SHP77 (cell line): ENCODE measurements at regions not wholly inside any gene's neighbourhood (a gene's known extent, or its start where the extent isn't known, plus 50 kb on each side); places are given as distances from the start of the nearest gene placed in this dataset.

Experiments used
- DNase-seq, 2 experiments: peaks; one replicate each; lab custom pipeline; 2025; lab: John Stamatoyannopoulos, UW

DNA sequence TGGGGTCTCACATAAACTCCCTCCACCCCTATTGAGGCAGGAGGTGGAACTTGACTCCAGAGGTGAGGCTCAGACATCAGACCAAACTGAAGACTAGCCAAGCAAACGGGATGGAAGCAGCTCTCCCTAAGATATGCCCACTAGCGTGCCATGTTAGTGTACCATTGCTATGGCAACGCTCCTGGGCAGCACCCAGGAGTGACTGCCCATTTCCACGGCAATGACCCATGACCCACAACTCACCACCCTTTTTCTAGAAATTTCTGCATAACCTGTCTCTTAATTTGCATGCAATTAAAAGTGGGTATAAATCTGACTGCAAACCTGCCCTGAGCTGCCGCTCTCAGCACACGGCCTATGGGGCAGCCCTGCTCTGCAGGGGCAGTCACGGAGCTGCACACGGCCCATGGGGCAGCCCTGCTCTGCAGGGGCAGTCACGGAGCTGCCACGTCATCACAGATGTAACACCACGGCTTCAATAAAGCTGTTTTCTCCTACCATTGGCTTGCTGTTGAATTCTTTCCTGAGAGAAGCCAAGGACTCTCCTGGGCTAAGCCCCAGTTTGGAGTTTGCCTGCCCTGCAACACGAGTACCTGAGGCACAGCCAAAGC lies 164.3 kb downstream of the RBFOX3 start:
- no peak for DNase-seq

DNA sequence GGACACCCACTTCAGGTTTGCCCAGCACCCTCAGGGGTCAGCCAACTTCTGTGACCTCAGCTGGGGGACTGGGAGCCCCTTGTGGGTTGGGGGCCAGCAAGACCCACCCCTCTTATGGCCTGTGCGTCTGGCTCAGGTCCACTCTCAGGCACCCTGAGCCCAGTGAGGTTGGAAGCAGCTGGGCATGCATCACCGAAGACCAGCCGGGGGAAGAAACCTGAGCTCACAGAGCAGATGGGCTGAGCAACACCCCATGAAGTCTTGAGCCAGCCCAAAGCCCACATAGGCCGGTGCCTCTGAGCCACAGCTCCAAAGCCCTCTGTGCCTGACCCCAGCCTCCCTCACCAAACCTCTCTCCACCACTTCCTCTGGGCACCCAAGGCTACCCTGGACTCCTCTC lies 166.7 kb downstream of the RBFOX3 start:
- DNase-seq = no peak

DNA sequence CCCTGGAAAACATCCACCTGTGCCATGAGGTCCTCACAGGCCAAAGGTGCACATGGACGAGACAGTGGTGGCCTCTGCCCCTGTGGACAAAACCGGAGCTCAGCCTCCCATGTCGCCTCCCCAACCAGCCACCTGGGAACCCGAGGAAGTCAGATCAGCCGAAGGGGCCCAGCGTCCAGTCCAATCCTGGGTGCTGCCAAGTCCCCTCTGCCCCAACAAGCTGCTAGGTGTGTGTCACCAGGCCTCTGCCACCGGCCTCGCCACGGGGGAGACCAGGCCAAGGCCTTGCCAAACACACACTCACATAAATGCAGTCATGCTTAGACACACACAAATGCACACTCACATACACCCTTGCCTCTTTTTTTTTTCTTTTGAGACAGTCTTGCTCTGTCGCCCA lies 167.8 kb downstream of the RBFOX3 start:
- no peak for DNase-seq

DNA sequence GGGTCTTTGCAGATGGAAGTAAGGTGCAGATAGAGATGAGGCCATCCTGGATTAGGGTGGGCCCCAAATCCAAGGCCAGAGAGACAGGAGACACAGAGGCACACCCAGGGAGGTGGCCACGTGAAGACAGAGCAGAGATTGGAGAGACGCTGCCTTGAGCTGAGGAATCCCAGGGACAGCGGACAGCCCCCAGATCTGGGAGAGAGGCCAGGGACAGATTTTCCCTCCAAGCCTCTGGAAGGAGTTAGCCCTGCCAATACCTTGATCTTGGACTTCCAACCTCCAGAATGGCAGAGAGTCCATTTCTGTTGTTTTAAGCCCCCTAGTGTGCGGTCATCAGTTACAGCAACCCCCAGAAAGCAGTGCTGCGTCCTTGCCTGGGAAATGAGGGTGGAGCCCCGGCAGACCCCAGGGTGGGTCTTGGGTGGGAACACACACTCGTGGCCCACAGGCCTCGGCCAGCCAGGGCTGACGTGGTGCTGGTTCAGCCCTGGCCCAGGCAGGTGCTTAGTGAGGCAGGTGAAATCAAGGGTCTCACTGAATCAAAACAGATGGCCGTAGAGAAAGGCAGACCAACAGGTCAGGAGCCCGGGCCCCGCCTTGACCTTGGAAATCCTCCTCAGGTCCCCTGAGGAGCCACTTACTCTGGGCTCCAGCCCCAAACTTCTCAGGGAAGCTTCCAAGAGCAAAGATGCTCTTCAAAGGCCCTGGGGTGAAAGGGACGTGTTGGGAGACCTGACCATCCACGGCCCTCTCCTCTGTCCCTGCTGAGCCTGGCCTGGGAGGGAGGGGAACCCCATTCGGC lies 169.3 kb downstream of the RBFOX3 start:
- no peak for DNase-seq

DNA sequence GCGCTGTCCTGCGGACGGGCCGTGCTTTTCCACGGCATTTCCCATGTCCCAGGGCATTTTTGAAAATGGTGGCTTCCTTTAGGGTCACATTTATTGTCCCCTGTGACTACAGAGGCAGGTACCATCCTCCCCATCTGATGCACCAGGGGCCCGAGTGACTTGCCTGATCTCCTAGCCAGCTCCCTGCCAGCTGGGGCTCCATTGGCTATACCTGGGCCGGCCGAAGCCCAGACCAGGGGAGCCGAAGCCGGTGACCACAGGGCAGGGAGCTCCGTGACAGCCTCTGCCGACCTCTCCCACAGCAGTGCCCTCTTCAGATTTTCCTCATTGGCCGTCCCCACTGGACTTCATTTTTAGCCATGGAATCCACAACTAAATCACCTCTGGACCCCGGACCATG lies 170.6 kb downstream of the RBFOX3 start:
- no peak for DNase-seq

DNA sequence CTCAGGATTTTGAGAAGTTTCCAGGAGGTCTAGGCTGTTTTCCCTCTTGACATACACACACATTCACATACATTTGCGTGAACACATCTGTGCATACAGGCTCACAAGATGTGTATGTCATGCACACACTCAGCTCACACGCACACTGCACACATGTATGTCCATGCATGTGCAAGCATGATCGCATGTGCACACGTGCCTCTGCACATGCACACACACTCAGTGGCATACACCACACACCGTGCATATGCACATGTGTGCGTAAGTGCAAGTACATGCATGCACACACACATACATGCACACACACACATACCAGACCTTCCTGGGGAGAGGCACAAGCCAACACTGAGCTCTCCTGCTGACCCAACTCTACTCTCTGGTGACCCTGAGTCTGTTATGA lies 171.4 kb downstream of the RBFOX3 start:
- DNase-seq = no peak

DNA sequence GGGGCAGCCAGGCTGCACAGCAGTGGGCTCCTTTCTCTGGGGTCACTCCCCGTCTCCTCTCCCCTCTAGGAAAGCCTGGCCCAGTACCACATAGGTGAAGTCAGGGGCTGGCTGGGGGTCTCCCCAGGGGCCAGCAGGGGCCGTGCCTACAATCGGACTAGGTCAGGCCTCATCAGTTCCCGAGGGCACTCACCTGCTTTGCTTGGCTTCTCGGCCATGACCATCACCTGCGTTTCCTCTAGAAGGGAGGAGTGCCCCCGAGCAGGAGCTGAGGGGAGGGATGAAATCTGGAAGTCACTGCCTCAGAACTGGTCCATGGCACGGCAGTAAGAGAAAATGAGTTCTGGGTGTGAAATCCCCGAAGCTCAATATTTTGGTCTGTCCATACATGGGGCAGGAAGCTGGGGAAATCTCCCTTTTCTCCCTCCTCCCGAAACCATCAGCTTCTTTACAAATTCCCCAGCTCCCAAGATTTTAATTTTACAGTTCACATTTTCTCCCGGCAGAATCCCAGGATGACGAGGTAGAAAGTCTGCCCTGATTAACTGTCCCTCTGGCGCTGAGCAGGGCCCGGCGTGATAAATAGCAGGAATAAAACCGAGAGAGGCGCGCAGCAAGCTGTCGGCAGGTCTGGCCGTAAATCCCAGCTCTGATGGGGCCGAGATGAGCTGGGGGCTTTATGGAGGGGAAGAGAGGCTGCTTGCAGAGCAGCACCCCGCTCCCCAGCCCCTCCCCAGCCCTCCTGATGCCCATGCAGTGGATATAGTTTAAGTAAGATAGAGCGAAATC lies 172.1 kb downstream of the RBFOX3 start:
- DNase-seq = no peak

DNA sequence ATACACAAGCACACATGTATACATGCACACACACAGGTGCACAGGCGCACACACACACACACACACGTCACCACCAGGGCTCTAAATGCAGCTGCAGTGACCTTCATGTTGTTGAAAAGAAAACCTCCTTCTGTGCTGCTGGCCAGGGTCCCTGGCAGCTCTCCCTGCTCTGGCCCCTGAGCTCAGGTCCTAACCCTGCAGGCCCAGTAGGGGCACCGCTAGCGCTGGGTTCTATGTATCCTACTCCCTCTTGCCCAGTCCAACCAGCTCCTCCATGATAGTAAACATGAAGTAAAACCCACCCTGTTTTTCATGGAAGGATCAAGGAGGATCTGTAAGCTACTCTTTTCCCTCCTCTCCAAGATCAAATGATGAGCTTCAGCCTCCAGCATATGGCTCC lies 172.8 kb downstream of the RBFOX3 start:
- DNase-seq = no peak

DNA sequence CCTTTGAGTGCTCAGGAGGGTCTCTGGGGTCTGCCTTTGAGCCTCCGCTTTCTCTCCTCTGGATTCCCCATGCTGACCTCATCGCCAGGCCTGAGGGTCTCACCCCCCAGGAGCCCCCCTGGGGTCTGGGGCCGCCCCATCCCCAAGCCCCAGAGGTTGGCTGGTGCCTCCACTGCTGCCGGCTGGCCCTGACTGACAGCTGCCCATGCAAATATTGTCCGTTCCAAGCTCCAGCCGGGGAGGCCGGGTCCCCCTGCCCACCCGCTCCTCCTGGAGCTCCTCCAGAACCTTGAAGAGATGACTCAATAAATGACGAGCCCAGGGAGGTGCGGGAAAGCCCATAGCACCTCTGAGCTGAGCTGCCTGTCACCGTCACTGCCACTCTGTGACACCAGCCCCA lies 173.8 kb downstream of the RBFOX3 start:
- no peak for DNase-seq

DNA sequence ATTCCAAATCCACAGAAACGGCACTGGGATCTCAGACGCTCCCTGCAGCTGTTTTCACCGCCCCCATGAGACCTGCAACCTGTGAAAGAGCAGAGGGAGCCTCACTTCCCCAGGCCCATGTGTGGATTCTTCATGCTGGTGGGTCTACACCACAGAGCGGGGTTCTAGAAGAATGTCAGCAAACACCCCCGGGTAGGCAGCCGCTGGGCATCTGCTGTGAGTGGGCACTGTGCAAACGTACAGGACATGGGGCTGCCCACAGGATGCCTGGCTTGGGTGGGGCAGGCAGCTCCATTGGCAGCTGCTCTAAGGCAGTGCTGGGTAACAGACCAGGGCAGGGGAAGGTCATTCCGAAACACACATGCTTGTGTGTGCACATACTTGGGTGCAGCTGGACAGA lies 174.9 kb downstream of the RBFOX3 start:
- no peak for DNase-seq

DNA sequence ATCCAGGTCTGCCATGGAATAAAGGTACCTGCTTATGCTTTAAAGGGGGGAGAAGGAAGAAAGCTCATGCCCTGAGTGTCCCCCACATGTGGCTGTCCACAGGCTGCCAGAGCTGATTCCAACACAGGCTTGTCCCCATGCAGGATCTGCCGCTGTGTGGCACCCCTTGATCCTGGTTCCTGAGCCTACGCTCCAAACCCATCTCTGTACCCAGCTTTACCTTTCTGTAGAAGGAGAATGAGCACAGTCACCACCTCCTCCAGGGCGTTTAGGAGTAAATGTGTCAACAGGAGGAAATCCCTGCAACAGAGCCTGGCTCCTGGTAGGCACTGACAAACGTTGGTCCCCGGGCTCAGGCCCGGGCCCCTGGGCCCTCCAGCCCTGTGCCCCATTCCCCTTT lies 175.6 kb downstream of the RBFOX3 start:
- no peak for DNase-seq

DNA sequence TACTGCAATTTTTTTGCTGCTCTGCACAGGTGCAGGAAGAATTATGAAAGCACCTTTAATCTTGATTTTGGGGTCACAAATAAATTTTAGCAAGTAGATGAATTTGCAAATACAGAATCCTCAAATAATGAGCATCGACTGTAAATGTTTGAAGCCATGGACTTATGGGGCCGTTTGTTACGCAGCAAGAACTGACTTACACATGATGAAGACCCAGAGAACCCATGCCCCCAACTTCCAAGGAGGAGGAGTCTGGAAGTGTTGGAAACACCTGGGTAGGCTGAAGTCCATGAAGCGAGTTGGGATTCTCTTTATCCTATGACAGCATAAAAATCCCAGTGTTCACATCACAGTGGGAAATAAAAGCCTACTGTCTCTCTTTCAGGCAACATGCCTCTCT lies 176.6 kb downstream of the RBFOX3 start:
- DNase-seq = no peak

DNA sequence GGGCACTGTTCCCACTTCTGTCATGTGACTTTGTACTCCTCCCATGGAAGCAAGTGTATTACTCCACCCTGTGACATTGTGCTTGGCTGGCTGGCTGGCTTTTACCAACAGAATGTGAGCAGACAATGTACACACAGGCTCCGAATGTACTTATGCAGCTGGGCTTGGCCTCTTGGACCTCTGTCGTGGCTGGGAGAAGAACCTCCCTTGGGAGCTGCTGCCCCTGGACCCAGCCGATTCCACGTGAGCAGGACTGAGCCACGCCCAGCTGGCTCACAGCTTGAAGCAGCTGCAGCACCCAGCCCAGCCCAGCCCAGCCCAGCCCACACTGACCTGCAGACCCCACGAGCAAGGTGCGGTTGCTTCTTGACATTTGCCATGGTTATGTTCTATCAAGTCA lies 177.5 kb downstream of the RBFOX3 start:
- DNase-seq = no peak

DNA sequence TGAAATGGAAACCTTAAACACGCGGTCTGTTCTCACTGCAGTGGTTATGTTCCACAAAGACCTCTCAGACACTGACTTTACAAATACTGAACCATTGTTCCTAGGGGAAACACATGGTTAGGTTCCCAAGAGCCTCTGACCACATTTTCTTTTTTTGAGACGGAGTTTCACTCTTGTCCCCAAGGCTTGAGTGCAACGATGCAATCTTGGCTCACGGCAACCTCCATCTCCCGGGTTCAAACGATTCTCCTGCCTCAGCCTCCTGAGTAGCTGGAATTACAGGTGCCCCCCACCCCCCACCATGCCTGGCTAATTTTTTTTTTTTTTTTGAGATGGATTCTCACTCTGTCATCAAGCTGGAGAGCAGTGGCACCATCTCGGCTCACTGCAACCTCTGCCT lies 179.7 kb downstream of the RBFOX3 start:
- DNase-seq = no peak

DNA sequence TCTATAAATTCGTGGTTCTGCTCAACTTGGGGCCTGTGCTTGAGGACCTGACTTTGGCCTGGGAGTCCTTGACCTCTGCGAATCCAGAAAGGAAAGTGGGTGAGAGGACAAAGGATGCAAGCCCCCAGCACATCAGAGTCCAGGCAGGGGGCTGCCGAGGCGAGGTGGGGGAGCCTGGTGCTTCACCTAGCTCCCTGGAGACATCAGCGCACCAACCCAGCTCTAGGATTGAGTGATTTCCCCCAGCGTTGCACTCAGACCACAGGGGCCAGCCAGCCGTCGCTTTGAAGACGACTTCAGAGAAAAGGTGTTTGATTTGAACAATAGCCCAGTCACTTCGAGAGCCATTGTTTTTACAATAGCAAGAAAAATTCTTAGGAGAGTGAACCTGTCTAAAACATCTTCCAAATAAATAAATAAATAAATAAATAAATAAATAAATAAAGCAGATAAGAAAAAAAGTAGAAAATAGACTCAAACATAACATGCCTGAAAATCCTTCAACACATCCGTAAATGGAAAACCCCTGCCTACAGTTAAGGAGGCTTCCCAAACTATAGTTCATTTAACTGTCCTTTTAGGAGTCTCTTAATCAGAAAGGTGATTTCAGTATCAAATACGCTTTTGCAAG lies 180.9 kb downstream of the RBFOX3 start:
- DNase-seq = no peak

DNA sequence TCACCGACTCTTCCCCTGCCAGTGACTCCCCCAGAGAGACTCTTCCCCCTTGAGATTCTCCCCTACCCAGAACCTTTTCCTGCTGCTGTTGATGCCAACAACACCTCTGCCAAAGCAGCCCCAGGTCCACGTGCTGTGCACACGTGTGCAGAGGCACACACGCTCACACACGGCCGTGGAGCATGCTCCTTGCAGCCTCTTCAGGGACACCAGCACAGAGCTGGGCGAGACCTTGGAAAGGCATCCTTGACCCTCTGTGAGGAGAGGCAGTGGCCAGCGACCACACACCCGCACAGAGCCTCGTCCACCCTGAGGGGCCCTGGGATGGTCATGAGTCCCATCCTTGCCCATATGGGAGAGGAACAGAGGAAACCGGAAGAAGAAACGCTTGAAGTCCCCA lies 181.9 kb downstream of the RBFOX3 start:
- DNase-seq = no peak

DNA sequence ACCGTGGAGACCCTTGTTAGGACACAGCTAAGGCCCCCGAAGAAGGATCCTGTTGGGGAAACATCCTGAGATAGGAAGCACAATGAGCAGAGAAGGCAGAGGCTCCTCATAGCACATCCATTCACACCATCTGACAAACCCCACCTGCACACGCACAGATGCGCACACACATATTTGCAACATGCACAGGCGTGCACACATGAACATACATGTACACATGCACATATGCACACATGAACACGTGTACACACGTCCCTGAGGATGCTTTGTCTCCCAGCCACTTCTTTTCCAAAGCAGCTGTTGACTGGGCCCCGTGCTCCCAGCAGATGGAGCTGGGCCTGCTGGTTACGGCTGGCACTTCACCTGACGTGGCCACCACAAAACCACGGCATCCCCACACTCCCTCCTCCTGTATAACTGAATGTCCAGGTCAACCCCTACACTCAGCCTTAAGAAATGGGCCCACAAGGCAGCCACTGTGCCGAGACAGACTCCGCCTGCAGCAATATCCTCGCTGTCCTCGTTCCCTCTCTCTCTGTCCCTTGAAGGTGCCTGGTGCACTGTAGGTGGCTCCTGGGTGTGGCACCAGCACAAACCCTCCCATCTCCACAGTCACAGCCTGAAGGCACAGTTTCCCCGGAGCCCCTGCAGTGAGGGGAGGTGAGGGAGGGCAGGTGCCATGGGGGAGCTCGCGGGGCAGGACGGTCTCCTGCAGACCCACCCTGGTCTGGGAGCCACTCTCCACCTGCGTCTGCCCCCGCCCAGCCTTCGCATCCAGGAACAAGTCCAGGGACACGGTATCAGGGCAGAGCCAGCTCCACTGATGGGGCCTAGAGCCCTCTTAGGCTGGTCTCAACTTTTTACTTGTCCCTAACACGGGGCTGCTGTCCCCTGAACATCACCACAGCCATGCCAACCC lies 183.0 kb downstream of the RBFOX3 start:
- no peak for DNase-seq

DNA sequence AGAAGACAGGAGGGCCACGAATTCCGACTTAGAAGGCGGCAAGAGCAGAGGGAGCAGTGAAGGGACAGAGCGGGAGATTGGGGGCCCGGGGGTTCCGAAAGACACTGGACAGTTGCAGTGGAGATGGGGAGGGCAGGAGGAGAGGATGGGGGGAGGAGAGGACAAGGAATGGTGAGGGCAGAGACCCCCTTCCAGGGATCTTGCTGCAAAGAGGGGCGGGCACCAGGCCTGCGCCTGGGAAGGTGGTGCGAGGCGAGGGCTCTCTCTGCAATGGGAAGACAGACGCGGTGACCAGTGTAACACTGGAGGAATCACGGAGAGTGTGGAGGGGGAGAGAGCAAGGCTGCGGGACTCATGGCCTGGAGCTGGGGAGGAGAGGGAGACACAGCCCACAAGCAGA lies 185.2 kb downstream of the RBFOX3 start:
- no peak for DNase-seq

DNA sequence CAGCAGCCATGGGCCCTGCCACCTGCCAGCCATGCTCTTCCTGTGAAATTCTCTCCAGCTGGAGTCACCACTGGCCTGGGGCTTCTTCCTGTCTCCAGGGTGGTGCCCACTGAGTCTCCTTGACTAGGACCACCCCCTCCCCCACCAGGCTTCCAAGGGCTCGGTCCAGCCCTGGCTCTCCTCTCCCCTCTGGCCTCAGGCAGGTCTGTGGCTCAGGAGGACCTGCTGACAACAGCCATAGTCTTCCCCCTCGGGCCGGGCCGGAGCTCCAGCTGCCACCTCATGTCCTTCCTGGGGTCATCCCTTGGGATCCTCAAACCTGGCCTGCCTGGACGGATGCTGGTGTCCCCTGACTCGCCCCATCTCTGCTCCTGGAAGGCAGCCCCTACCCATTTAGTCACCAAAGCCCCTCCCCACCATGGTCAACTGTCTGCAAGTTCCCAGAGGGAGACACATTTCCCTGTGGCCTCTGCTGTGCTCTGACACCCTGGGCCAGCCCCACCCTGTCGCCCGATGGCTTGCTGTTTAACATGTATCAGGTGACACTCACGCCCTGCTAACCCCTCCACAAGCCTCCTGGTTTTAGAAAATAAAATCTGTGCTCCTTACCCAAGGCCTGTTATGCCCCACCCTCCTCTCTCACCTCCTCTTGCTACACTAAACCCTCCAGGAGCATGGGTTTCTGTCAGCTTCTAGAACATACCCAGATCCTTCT lies 186.2 kb downstream of the RBFOX3 start:
- no peak for DNase-seq

DNA sequence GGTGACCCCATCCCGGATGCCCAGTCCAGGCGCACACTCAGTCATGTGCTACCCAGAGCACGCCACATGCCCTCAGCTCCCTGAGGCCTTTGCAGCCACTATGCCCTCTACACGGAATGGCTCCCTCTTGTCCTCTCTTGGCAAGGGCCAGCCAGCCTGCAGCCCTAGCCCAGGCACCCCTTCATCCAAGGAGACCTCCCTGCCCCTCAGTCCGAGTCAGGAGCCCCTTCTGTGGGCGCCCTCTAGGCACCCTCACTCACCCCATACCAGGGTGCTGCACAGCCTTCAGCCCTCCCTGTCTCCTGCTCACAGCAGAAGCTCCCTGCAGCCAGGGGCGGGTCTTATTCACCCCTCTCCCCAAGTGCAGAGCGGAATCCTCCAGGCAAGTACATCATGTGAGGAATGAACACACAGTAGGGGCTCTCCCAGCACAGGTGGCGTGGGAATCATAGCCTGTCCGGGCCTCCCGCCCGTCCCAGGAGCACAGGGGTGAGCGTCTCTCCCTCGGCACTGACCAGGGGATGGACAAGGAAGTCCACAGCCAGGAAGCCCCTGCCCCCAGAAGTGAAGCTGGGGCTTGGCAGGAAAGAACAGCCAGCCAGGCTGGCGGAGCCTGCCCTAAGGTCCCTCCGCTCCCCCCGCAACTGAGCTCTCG lies 186.9 kb downstream of the RBFOX3 start:
- no peak for DNase-seq
